Endothelial cell (in vitro differentiated cells): ENCODE measurements at regions not wholly inside any gene's neighbourhood (a gene's known extent, or its start where the extent isn't known, plus 50 kb on each side); places are given as distances from the start of the nearest gene placed in this dataset.

Source experiments
- DNase-seq: peaks from one replicate; pipeline ENCODE4 v3.0.0; 2021; ENCODE audit warnings: low spot score
- H3K27ac Mint-ChIP-seq: one replicate; pipeline ENCODE4 v1.8.0; 2021; ENCODE audit warnings: mixed read lengths, inconsistent platforms; ENCODE audit not compliant: unreplicated experiment
- H3K27me3 Mint-ChIP-seq: one replicate; pipeline ENCODE4 v1.8.0; 2021; ENCODE audit warnings: mild to moderate bottlenecking, moderate library complexity, mixed read lengths, inconsistent platforms; ENCODE audit not compliant: unreplicated experiment
- H3K36me3 Mint-ChIP-seq: one replicate; pipeline ENCODE4 v1.8.0; 2021; ENCODE audit warnings: mild to moderate bottlenecking, low read depth, mixed read lengths, inconsistent platforms; ENCODE audit not compliant: unreplicated experiment
- H3K4me1 Mint-ChIP-seq: one replicate; pipeline ENCODE4 v1.8.0; 2021; ENCODE audit warnings: mild to moderate bottlenecking, mixed read lengths, inconsistent platforms; ENCODE audit not compliant: unreplicated experiment
- H3K4me3 Mint-ChIP-seq: one replicate; pipeline ENCODE4 v1.8.0; 2021; ENCODE audit warnings: mild to moderate bottlenecking, mixed read lengths, inconsistent platforms; ENCODE audit not compliant: unreplicated experiment
- H3K9me3 Mint-ChIP-seq: one replicate; pipeline ENCODE4 v1.8.0; 2021; ENCODE audit warnings: mixed read lengths, inconsistent platforms; ENCODE audit not compliant: unreplicated experiment
- CTCF ChIP-seq: fragments of 200-600 bp; sonication (generic); IDR thresholded peaks from one replicate; pipeline ENCODE4 v1.5.0; 2021; ENCODE audit warnings: antibody characterized with exemption; ENCODE audit not compliant: unreplicated experiment

- Mint-ChIP-seq H3K36me3 (no peaks in the 10 kb centered on the region), H3K27me3 (no peaks in the 10 kb centered on the region), H3K27ac (no peak overlapping the region), H3K4me3 (no peak overlapping the region), H3K4me1 (no peaks in the 10 kb centered on the region), H3K9me3 (no peaks in the 10 kb centered on the region)
- TF ChIP-seq CTCF = no peak
- no peak for DNase-seq
Observed at GRCh38 chr3:19093084-19093483, 55.2 kb upstream of the KCNH8 start.

GRCh38 chr3:19077388-19077787 is 70.9 kb upstream of the KCNH8 start:
- H3K4me1 Mint-ChIP-seq = no peaks in the 10 kb centered on the region

GRCh38 chr3:19075037-19075436 is 73.3 kb upstream of the KCNH8 start:
- no peak for TF ChIP-seq CTCF
- Mint-ChIP-seq H3K36me3 (no peaks in the 10 kb centered on the region), H3K4me3 (no peak overlapping the region), H3K27ac (no peak overlapping the region), H3K27me3 (no peaks in the 10 kb centered on the region), H3K9me3 (no peaks in the 10 kb centered on the region), H3K4me1 (no peaks in the 10 kb centered on the region)
- no peak for DNase-seq

More at GRCh38 chr3:19077388-19077787, 70.9 kb upstream of the KCNH8 start:
- no peak for TF ChIP-seq CTCF
- DNase-seq = no peak
- H3K36me3 Mint-ChIP-seq = no peaks in the 10 kb centered on the region
- H3K27ac Mint-ChIP-seq = no peak overlapping the region
- H3K27me3 Mint-ChIP-seq = no peaks in the 10 kb centered on the region
- no peaks in the 10 kb centered on the region for H3K9me3 Mint-ChIP-seq
- H3K4me3 Mint-ChIP-seq = no peak overlapping the region

- Mint-ChIP-seq H3K27me3 (no peaks in the 10 kb centered on the region), H3K27ac (no peak overlapping the region), H3K36me3 (no peaks in the 10 kb centered on the region), H3K4me1 (no peaks in the 10 kb centered on the region), H3K4me3 (no peak overlapping the region), H3K9me3 (no peaks in the 10 kb centered on the region)
- DNase-seq = no peak
- TF ChIP-seq CTCF = no peak
Observed at GRCh38 chr3:19074257-19074900, 73.9 kb upstream of the KCNH8 start.

- no peak overlapping the region for H3K27ac Mint-ChIP-seq
Observed at GRCh38 chr3:19073341-19074105, 74.8 kb upstream of the KCNH8 start.

More at GRCh38 chr3:19073341-19074105, 74.8 kb upstream of the KCNH8 start:
- H3K9me3 Mint-ChIP-seq = no peaks in the 10 kb centered on the region
- no peaks in the 10 kb centered on the region for H3K27me3 Mint-ChIP-seq
- no peak overlapping the region for H3K4me3 Mint-ChIP-seq
- no peaks in the 10 kb centered on the region for H3K36me3 Mint-ChIP-seq
- H3K4me1 Mint-ChIP-seq = no peaks in the 10 kb centered on the region
- TF ChIP-seq CTCF = no peak
- no peak for DNase-seq
